ENCODE measurements at regions not wholly inside any gene's neighbourhood (a gene's known extent, or its start where the extent isn't known, plus 50 kb on each side); places are given as distances from the start of the nearest gene placed in this dataset.

- in situ Hi-C loops (cut with HindIII; ENCODE audit: low pct_unique_long_range_greater_than_20kb, low sequenced_read_pairs) = no loop called here
These were observed 238.5 kb upstream of the STARD13 start for GRCh38 chr13:33524086-33524485.

DNA sequence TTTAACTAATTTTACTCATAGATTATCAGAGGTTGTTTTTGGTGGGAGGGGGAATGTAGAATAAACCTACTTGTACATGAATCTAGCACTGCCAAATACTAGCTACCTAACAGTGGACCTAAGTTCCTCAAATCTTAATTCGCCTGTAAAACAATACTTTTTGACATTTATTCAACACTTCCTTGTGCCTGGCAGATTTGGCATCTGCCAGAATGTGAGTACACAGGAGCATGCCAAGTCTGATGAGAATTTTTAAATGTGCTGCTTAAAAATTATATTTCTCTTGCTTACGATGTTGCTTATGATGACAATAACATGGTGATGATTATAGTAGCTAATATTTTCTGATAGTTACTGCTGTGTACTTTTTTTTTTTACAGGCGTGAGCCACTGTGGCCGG, 240.2 kb upstream of the STARD13 start:
- TF ChIP-seq JUND (IDR thresholded peaks at IDR 0.05; ENCODE audit: low read depth) = no peak
- in situ Hi-C loops (cut with HindIII; ENCODE audit: low pct_unique_long_range_greater_than_20kb, low sequenced_read_pairs) = no loop called here
- DNase-seq (ENCODE audit: low read depth in 1 of 2, low spot score in 1 of 2) = no peak

More at GRCh38 chr13:33524086-33524485, 238.5 kb upstream of the STARD13 start:
- DNase-seq (ENCODE audit: low read depth in 1 of 2, low spot score in 1 of 2) = peak in 1 of 2 experiments; percentile 63
- no peak for TF ChIP-seq JUND (IDR thresholded peaks at IDR 0.05; ENCODE audit: low read depth)

DNA sequence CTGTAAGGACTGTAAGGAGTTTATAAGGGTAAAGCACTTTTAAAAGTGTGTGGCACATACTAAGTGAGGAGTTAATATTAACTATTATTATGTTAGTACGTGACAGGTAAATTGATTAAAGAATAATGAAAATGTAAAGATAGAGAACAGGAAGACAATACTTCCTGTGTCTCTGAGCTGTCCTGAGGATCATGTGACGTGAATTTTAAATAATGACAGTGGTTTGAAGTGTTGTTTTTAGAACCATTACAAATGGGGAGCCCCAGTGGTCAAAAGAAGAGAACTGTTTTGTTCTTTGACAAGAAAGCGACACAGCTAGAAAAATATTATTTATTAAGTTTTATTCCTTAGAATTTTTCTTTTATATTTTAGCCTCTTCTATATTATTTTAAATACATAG, 241.2 kb upstream of the STARD13 start:
- in situ Hi-C loops (cut with HindIII; ENCODE audit: low pct_unique_long_range_greater_than_20kb, low sequenced_read_pairs) = no loop called here
- TF ChIP-seq JUND (IDR thresholded peaks at IDR 0.05; ENCODE audit: low read depth) = no peak
- no peak for DNase-seq (ENCODE audit: low read depth in 1 of 2, low spot score in 1 of 2)

- no peak for TF ChIP-seq JUND (IDR thresholded peaks at IDR 0.05; ENCODE audit: low read depth)
- in situ Hi-C loops (cut with HindIII; ENCODE audit: low pct_unique_long_range_greater_than_20kb, low sequenced_read_pairs) = no loop called here
- no peak for DNase-seq (ENCODE audit: low read depth in 1 of 2, low spot score in 1 of 2)
These were observed 243.3 kb upstream of the STARD13 start for GRCh38 chr13:33528896-33529295.

- in situ Hi-C loops (cut with HindIII; ENCODE audit: low pct_unique_long_range_greater_than_20kb, low sequenced_read_pairs) = no loop called here
These were observed 245.9 kb upstream of the STARD13 start for GRCh38 chr13:33531484-33531883.

GRCh38 chr13:33535061-33535460, 249.5 kb upstream of the STARD13 start:
- DNase-seq (ENCODE audit: low read depth in 1 of 2, low spot score in 1 of 2) = no peak
- in situ Hi-C loops (cut with HindIII; ENCODE audit: low pct_unique_long_range_greater_than_20kb, low sequenced_read_pairs) = no loop called here
- no peak for TF ChIP-seq JUND (IDR thresholded peaks at IDR 0.05; ENCODE audit: low read depth)

More at GRCh38 chr13:33531484-33531883, 245.9 kb upstream of the STARD13 start:
- no peak for DNase-seq (ENCODE audit: low read depth in 1 of 2, low spot score in 1 of 2)
- TF ChIP-seq JUND (IDR thresholded peaks at IDR 0.05; ENCODE audit: low read depth) = no peak

- no peak for DNase-seq (ENCODE audit: low read depth in 1 of 2, low spot score in 1 of 2)
- in situ Hi-C loops (cut with HindIII; ENCODE audit: low pct_unique_long_range_greater_than_20kb, low sequenced_read_pairs) = no loop called here
- no peak for TF ChIP-seq JUND (IDR thresholded peaks at IDR 0.05; ENCODE audit: low read depth)
These were observed 251.0 kb upstream of the STARD13 start for GRCh38 chr13:33536601-33537000.

DNA sequence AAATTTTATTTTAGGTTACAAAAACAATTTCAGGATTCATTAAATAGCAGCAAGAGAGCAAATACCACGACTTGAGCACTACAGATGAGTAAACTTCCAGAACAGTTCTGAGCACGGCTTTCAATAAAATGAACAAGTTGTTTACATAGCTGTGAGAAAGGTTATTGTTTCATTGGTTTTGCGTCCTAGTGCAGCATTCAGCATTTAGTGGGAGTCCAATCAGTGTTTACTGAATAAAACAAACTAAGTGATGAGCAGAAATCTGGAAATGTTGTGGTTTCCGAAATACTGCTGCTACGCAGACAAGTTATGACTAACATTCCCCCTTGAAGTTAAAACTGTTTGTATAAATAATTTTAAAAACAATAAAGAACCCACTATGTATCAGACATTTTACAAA, 251.5 kb upstream of the STARD13 start:
- DNase-seq (ENCODE audit: low read depth in 1 of 2, low spot score in 1 of 2) = peak in 1 of 2 experiments; percentile 48
- in situ Hi-C loops (cut with HindIII; ENCODE audit: low pct_unique_long_range_greater_than_20kb, low sequenced_read_pairs) = no loop called here
- TF ChIP-seq JUND (IDR thresholded peaks at IDR 0.05; ENCODE audit: low read depth) = no peak

GRCh38 chr13:33537676-33538075, 252.1 kb upstream of the STARD13 start:
- TF ChIP-seq JUND (IDR thresholded peaks at IDR 0.05; ENCODE audit: low read depth) = no peak
- in situ Hi-C loops (cut with HindIII; ENCODE audit: low pct_unique_long_range_greater_than_20kb, low sequenced_read_pairs) = no loop called here
- no peak for DNase-seq (ENCODE audit: low read depth in 1 of 2, low spot score in 1 of 2)

DNA sequence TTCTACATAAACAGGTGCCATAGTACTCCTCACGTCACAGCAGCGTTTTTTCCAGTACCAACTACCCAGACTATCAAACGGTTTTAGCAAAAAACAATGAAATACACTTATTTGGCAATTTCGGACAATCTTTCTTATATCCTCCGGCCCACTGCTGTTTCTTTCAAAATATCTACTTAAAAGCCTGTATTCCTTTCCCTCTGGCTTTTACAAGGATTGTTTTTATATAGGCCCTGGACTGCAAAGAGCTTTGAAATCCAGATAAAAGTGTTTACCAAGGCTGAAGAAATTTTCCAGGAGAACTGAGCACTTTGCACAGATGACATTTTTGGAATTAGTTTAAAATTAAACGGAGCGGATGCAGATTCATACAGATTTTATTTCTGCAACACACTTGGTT, 255.9 kb upstream of the STARD13 start:
- in situ Hi-C loops (cut with HindIII; ENCODE audit: low pct_unique_long_range_greater_than_20kb, low sequenced_read_pairs) = no loop called here
- no peak for DNase-seq (ENCODE audit: low read depth in 1 of 2, low spot score in 1 of 2)
- no peak for TF ChIP-seq JUND (IDR thresholded peaks at IDR 0.05; ENCODE audit: low read depth)

DNA sequence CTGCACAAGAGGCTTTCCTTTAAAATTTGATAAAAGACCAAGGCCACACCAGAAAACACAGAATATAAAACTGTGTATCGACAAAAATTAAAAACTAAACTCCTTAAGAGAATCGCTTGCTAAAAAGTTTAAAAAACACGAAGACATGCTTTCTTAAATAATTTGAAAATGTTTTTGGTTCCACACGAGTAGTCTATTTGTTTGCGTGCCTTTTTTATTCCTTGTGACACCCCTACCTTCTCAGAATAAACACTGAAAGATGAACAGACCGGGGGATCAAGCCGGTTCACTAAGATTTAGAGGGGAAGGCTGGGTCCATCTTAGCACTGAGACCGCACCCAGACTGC, 256.4 kb upstream of the STARD13 start:
- in situ Hi-C loops (cut with HindIII; ENCODE audit: low pct_unique_long_range_greater_than_20kb, low sequenced_read_pairs) = no loop called here
- DNase-seq (ENCODE audit: low read depth in 1 of 2, low spot score in 1 of 2) = no peak
- no peak for TF ChIP-seq JUND (IDR thresholded peaks at IDR 0.05; ENCODE audit: low read depth)

GRCh38 chr13:33542309-33543088, 256.9 kb upstream of the STARD13 start:
- in situ Hi-C loops (cut with HindIII; ENCODE audit: low pct_unique_long_range_greater_than_20kb, low sequenced_read_pairs) = no loop called here
- TF ChIP-seq JUND (IDR thresholded peaks at IDR 0.05; ENCODE audit: low read depth) = peak; percentile 29; the same call in 1 of the 2 replicates
- peak; percentile 59 to 98 for DNase-seq (ENCODE audit: low read depth in 1 of 2, low spot score in 1 of 2)

- DNase-seq (ENCODE audit: low read depth in 1 of 2, low spot score in 1 of 2) = no peak
- TF ChIP-seq JUND (IDR thresholded peaks at IDR 0.05; ENCODE audit: low read depth) = no peak
These were observed 257.5 kb upstream of the STARD13 start for GRCh38 chr13:33543089-33543459.

More at GRCh38 chr13:33543089-33543459, 257.5 kb upstream of the STARD13 start:
- in situ Hi-C loops (cut with HindIII; ENCODE audit: low pct_unique_long_range_greater_than_20kb, low sequenced_read_pairs) = no loop called here

All from T47D (cell line).